Ovary (tissue), 7 donors: ENCODE measurements at regions not wholly inside any gene's neighbourhood (a gene's known extent, or its start where the extent isn't known, plus 50 kb on each side); places are given as distances from the start of the nearest gene placed in this dataset.

Source experiments
- DNase-seq, 5 donors: peaks; one replicate each; pipeline ENCODE4 v3.0.0-alpha.2; 2019 to 2020
- H3K27ac ChIP-seq, 2 donors: fragments of 200-600 bp; one replicate each; pipeline versions ENCODE4 v1.5.1 to v1.8.0; 2019 to 2022
- H3K27me3 ChIP-seq: fragments of 200-600 bp; one replicate; pipeline ENCODE4 v1.8.0; 2022
- H3K36me3 ChIP-seq: fragments of 200-600 bp; sonication (generic); one replicate; pipeline ENCODE4 v1.5.1; 2019
- H3K4me1 ChIP-seq: one replicate; pipeline ENCODE4 v1.8.1; 2013; ENCODE audit warnings: mild to moderate bottlenecking, moderate library complexity; ENCODE audit not compliant: insufficient read depth
- H3K4me3 ChIP-seq: fragments of 200-600 bp; sonication (generic); one replicate; pipeline ENCODE4 v1.5.1; 2017
- H3K9me3 ChIP-seq, 2 donors: fragments of 200-600 bp in 1 of 2; sonication (generic) in 1 of 2; one replicate each; pipeline versions ENCODE4 v1.5.1 to v1.8.1; 2013 to 2019; ENCODE audit warnings: mild to moderate bottlenecking in 1 of 2, moderate library complexity in 1 of 2
- CTCF ChIP-seq, 3 donors: fragments of 450-650 bp in 2 of 3; fragments of 200-600 bp in 1 of 3; IDR thresholded peaks; one replicate each; pipeline versions ENCODE4 v1.5.1 to v1.8.0; 2016 to 2022; ENCODE audit warnings: antibody characterized with exemption in 3 of 3, mild to moderate bottlenecking in 1 of 3
- EP300 ChIP-seq: sonication (generic); formaldehyde crosslinking; IDR thresholded peaks from one replicate; pipeline ENCODE4 v1.6.1; 2017; ENCODE audit warnings: antibody characterized with exemption
- POLR2A ChIP-seq: fragments of 450-650 bp; IDR thresholded peaks from one replicate; pipeline ENCODE4 v1.6.1; 2017; ENCODE audit warnings: antibody characterized with exemption, mild to moderate bottlenecking, moderate library complexity
- WGBS, 3 donors: extraction: QIAGEN DNeasy Blood & Tissue Kit in 1 of 3; methylation state at CpG; one replicate each; pipeline versions ENCODE4 v1.1.5 to v1.1.7; 2013 to 2017; 5-methylcytosine and 5-hydroxymethylcytosine counted together
- intact Hi-C, 4 donors: fragments of 100-400 bp; cut with DNase I; formaldehyde crosslinking; loops; one replicate each; pipeline versions ENCODE4 v1.11.0 to v1.15.1; 2022 to 2023
- donor health status: DM: no; HTN: no; CAD: no; lungs with moderate emphysema.
- donor health status: DM: no; HTN: no; CAD: no.
- donor health status: Bipolar disorder and iron deficiency.
- donor health status: DM: no; HTN: no; CAD: no.
- donor health status: DM: yes; HTN: yes; CAD: no.

- Histone ChIP-seq H3K36me3 (no peaks in the 10 kb centered on the region), H3K27ac (no peak overlapping the region), H3K27me3 (no peaks in the 10 kb centered on the region), H3K9me3 (no peaks in the 10 kb centered on the region), H3K4me3 (no peak overlapping the region), H3K4me1 (no peaks in the 10 kb centered on the region)
- no peak for DNase-seq
- TF ChIP-seq EP300 (no peak), CTCF (IDR thresholded peaks at IDR 0.05) (no peak), POLR2A (no peak)
- intact Hi-C loops, result no loop called here
- WGBS, 3 donors, result 60 to 73% (median 72%) methylated on average over 2 of the region's 2 CpGs
Observed at GRCh38 chr3:178930116-178930515, 141.5 kb downstream of the ZMAT3 start.

- Histone ChIP-seq H3K9me3 (no peaks in the 10 kb centered on the region), H3K27me3 (no peaks in the 10 kb centered on the region), H3K36me3 (no peaks in the 10 kb centered on the region), H3K27ac (no peak overlapping the region), H3K4me3 (no peak overlapping the region), H3K4me1 (no peaks in the 10 kb centered on the region)
- TF ChIP-seq EP300, result no peak
- TF ChIP-seq POLR2A, result no peak
- no peak for TF ChIP-seq CTCF (IDR thresholded peaks at IDR 0.05)
- DNase-seq, result no peak
- intact Hi-C loops, result no loop called here
Observed at GRCh38 chr3:178916223-178916622, 155.4 kb downstream of the ZMAT3 start.

GRCh38 chr3:178915365-178915764, 156.2 kb downstream of the ZMAT3 start:
- H3K27ac ChIP-seq, result no peak overlapping the region
- H3K36me3 ChIP-seq, result no peaks in the 10 kb centered on the region
- intact Hi-C loops, result no loop called here
- no peak for TF ChIP-seq POLR2A
- no peak for TF ChIP-seq EP300
- TF ChIP-seq CTCF (IDR thresholded peaks at IDR 0.05), result no peak
- DNase-seq, result no peak
- 94 to 100% (median 100%) methylated on average over 2 of the region's 2 CpGs for WGBS, 3 donors
- H3K27me3 ChIP-seq, result no peaks in the 10 kb centered on the region
- H3K4me1 ChIP-seq, result no peaks in the 10 kb centered on the region
- H3K9me3 ChIP-seq, result no peaks in the 10 kb centered on the region
- no peak overlapping the region for H3K4me3 ChIP-seq

GRCh38 chr3:178907081-178907480, 164.5 kb downstream of the ZMAT3 start:
- DNase-seq, result no peak
- no peak overlapping the region for H3K4me3 ChIP-seq
- no peaks in the 10 kb centered on the region for H3K36me3 ChIP-seq
- no peaks in the 10 kb centered on the region for H3K4me1 ChIP-seq
- no peaks in the 10 kb centered on the region for H3K9me3 ChIP-seq
- TF ChIP-seq CTCF (IDR thresholded peaks at IDR 0.05) (no peak), POLR2A (no peak), EP300 (no peak)
- intact Hi-C loops, result no loop called here
- no peak overlapping the region for H3K27ac ChIP-seq
- WGBS, 3 donors, result 85 to 89% (median 89%) methylated on average over 1 of the region's 1 CpG
- no peaks in the 10 kb centered on the region for H3K27me3 ChIP-seq

- no peaks in the 10 kb centered on the region for H3K27me3 ChIP-seq
- H3K4me1 ChIP-seq, result no peaks in the 10 kb centered on the region
- intact Hi-C loops, result no loop called here
- TF ChIP-seq CTCF (IDR thresholded peaks at IDR 0.05), result no peak
- TF ChIP-seq POLR2A, result no peak
- no peak for TF ChIP-seq EP300
- WGBS, 3 donors, result 80 to 96% (median 93%) methylated on average over 1 of the region's 1 CpG
- DNase-seq, result no peak
- H3K36me3 ChIP-seq, result no peaks in the 10 kb centered on the region
- no peaks in the 10 kb centered on the region for H3K9me3 ChIP-seq
- H3K4me3 ChIP-seq, result no peak overlapping the region
- H3K27ac ChIP-seq, result no peak overlapping the region
Observed at GRCh38 chr3:178901204-178901603, 170.4 kb downstream of the ZMAT3 start.
